C4-2B (cell line): ENCODE measurements at regions not wholly inside any gene's neighbourhood (a gene's known extent, or its start where the extent isn't known, plus 50 kb on each side); places are given as distances from the start of the nearest gene placed in this dataset.

Experiments
- H3K27ac ChIP-seq: fragments of 450-650 bp; 2 replicates; pipeline ENCODE4 v1.5.1; 2017
- CTCF ChIP-seq: fragments of 450-650 bp; conservative IDR thresholded peaks from 2 replicates; pipeline ENCODE4 v1.5.1; 2017; ENCODE audit warnings: mild to moderate bottlenecking
- ZFX ChIP-seq: fragments of 450-650 bp; IDR thresholded peaks from 2 replicates; pipeline ENCODE4 v1.6.1; 2017

- H3K27ac ChIP-seq, result no peak overlapping the region
- TF ChIP-seq ZFX, result no peak
- no peak for TF ChIP-seq CTCF
Observed at GRCh38 chr14:83827383-83827782, 1702.6 kb upstream of the FLRT2 start.

- no peak overlapping the region for H3K27ac ChIP-seq
Observed at GRCh38 chr14:83828406-83828805, 1701.5 kb upstream of the FLRT2 start.

GRCh38 chr14:83830316-83830715 is 1699.6 kb upstream of the FLRT2 start:
- no peak overlapping the region for H3K27ac ChIP-seq
- no peak for TF ChIP-seq CTCF
- TF ChIP-seq ZFX, result no peak

More at GRCh38 chr14:83828406-83828805, 1701.5 kb upstream of the FLRT2 start:
- TF ChIP-seq CTCF (no peak), ZFX (no peak)

- TF ChIP-seq CTCF (no peak), ZFX (no peak)
- no peak overlapping the region for H3K27ac ChIP-seq
Observed at GRCh38 chr14:83838226-83838625, 1691.7 kb upstream of the FLRT2 start.

- no peak overlapping the region for H3K27ac ChIP-seq
- no peak for TF ChIP-seq CTCF
- no peak for TF ChIP-seq ZFX
Observed at GRCh38 chr14:83842547-83842946, 1687.4 kb upstream of the FLRT2 start.

- no peak overlapping the region for H3K27ac ChIP-seq
- TF ChIP-seq ZFX, result no peak
- TF ChIP-seq CTCF, result no peak
Observed at GRCh38 chr14:83847102-83847501, 1682.8 kb upstream of the FLRT2 start.

GRCh38 chr14:83850092-83850491 is 1679.9 kb upstream of the FLRT2 start:
- no peak overlapping the region for H3K27ac ChIP-seq
- no peak for TF ChIP-seq CTCF
- TF ChIP-seq ZFX, result no peak
